Natural killer cell treated with Interleukin-12 subunit alpha and Interleukin-12 subunit beta and Interleukin-15 and Interleukin-18, amount 100 ng/mL, for 72 hours (primary cell): ENCODE measurements at regions not wholly inside any gene's neighbourhood (a gene's known extent, or its start where the extent isn't known, plus 50 kb on each side); places are given as distances from the start of the nearest gene placed in this dataset.

Experiments used
- ATAC-seq, 2 donors: fragments of 150-1000 bp; cut with Tn5 transposase in 1 of 2; sonication (Bioruptor Pico), chemical (Tn5 transposase) in 1 of 2; 2 replicates each; pipeline ENCODE4 v1.10.0; 2021
- DNase-seq: peaks from one replicate; pipeline ENCODE4 v3.0.0; 2022; ENCODE audit warnings: low spot score
- H3K27ac Mint-ChIP-seq, 2 donors: 1 replicate in 1 of 2; 2 replicates in 1 of 2; pipeline ENCODE4 v1.8.0; 2022; ENCODE audit warnings: mixed read lengths in 2 of 2, mild to moderate bottlenecking in 1 of 2, moderate library complexity in 1 of 2
- H3K27me3 Mint-ChIP-seq, 2 donors: 1 replicate in 1 of 2; 2 replicates in 1 of 2; pipeline ENCODE4 v1.8.0; 2022; ENCODE audit warnings: mixed read lengths in 2 of 2
- H3K36me3 Mint-ChIP-seq: one replicate; pipeline ENCODE4 v1.8.0; 2022; ENCODE audit warnings: mixed read lengths
- H3K4me1 Mint-ChIP-seq, 2 donors: 1 replicate in 1 of 2; 2 replicates in 1 of 2; pipeline ENCODE4 v1.8.0; 2022; ENCODE audit warnings: low read depth in 2 of 2, mixed read lengths in 2 of 2, mild to moderate bottlenecking in 1 of 2
- H3K4me3 Mint-ChIP-seq: one replicate; pipeline ENCODE4 v1.8.0; 2022; ENCODE audit warnings: mixed read lengths
- H3K9me3 Mint-ChIP-seq: 2 replicates; pipeline ENCODE4 v1.8.0; 2022; ENCODE audit warnings: mixed read lengths

- no peak overlapping the region for H3K4me3 Mint-ChIP-seq
- no peaks in the 10 kb centered on the region for H3K27me3 Mint-ChIP-seq
- ATAC-seq: no peak
- H3K4me1 Mint-ChIP-seq: no peaks in the 10 kb centered on the region
- H3K36me3 Mint-ChIP-seq: no peaks in the 10 kb centered on the region
- no peaks in the 10 kb centered on the region for H3K9me3 Mint-ChIP-seq
- DNase-seq: no peak
- H3K27ac Mint-ChIP-seq: no peak overlapping the region
Measured at GRCh38 chr4:81621490-81621889, 149.8 kb upstream of the RASGEF1B start.

- no peak overlapping the region for H3K27ac Mint-ChIP-seq
- H3K4me1 Mint-ChIP-seq: no peaks in the 10 kb centered on the region
- no peaks in the 10 kb centered on the region for H3K27me3 Mint-ChIP-seq
- ATAC-seq (no peak), DNase-seq (no peak)
- H3K9me3 Mint-ChIP-seq: no peaks in the 10 kb centered on the region
- H3K4me3 Mint-ChIP-seq: no peak overlapping the region
- H3K36me3 Mint-ChIP-seq: no peaks in the 10 kb centered on the region
Measured at GRCh38 chr4:81620442-81620841, 148.7 kb upstream of the RASGEF1B start.

GRCh38 chr4:81617545-81617944 lies 145.8 kb upstream of the RASGEF1B start:
- Mint-ChIP-seq H3K4me1 (no peaks in the 10 kb centered on the region), H3K27me3 (no peaks in the 10 kb centered on the region), H3K27ac (no peak overlapping the region), H3K4me3 (no peak overlapping the region), H3K36me3 (no peaks in the 10 kb centered on the region), H3K9me3 (no peaks in the 10 kb centered on the region)
- DNase-seq (no peak), ATAC-seq (no peak)

- no peak for DNase-seq
- Mint-ChIP-seq H3K4me3 (no peak overlapping the region), H3K4me1 (peaks cover 4 to 5% of the 10 kb centered on the region in 2 donors), H3K27ac (no peak overlapping the region), H3K36me3 (no peaks in the 10 kb centered on the region), H3K27me3 (peaks cover 0 to 3% of the 10 kb centered on the region in 2 donors), H3K9me3 (no peaks in the 10 kb centered on the region)
- no peak for ATAC-seq
Measured at GRCh38 chr4:81611221-81611620, 139.5 kb upstream of the RASGEF1B start.

- ATAC-seq (no peak), DNase-seq (no peak)
- H3K4me3 Mint-ChIP-seq: no peak overlapping the region
Measured at GRCh38 chr4:81609844-81610243, 138.1 kb upstream of the RASGEF1B start.

GRCh38 chr4:81607950-81608349 lies 136.2 kb upstream of the RASGEF1B start:
- H3K9me3 Mint-ChIP-seq: no peaks in the 10 kb centered on the region
- peaks cover 4 to 5% of the 10 kb centered on the region in 2 donors for H3K4me1 Mint-ChIP-seq
- no peak for ATAC-seq

More at GRCh38 chr4:81609844-81610243, 138.1 kb upstream of the RASGEF1B start:
- H3K36me3 Mint-ChIP-seq: no peaks in the 10 kb centered on the region
- H3K27ac Mint-ChIP-seq: no peak overlapping the region
- H3K4me1 Mint-ChIP-seq: peaks cover 4 to 5% of the 10 kb centered on the region in 2 donors
- H3K9me3 Mint-ChIP-seq: no peaks in the 10 kb centered on the region
- H3K27me3 Mint-ChIP-seq: peaks cover 0 to 3% of the 10 kb centered on the region in 2 donors

GRCh38 chr4:81606801-81607501 lies 135.2 kb upstream of the RASGEF1B start:
- ATAC-seq: no peak

More at GRCh38 chr4:81607950-81608349, 136.2 kb upstream of the RASGEF1B start:
- no peak overlapping the region for H3K4me3 Mint-ChIP-seq
- H3K36me3 Mint-ChIP-seq: no peaks in the 10 kb centered on the region
- DNase-seq: no peak
- H3K27ac Mint-ChIP-seq: no peak overlapping the region
- peaks cover 0 to 3% of the 10 kb centered on the region in 2 donors for H3K27me3 Mint-ChIP-seq

GRCh38 chr4:81606166-81606565 lies 134.5 kb upstream of the RASGEF1B start:
- peaks cover 6 to 7% of the 10 kb centered on the region in 2 donors for H3K27me3 Mint-ChIP-seq
- DNase-seq: no peak
- ATAC-seq: no peak
- H3K36me3 Mint-ChIP-seq: no peaks in the 10 kb centered on the region
- H3K4me3 Mint-ChIP-seq: no peak overlapping the region
- no peak overlapping the region for H3K27ac Mint-ChIP-seq
- H3K9me3 Mint-ChIP-seq: no peaks in the 10 kb centered on the region
- H3K4me1 Mint-ChIP-seq: peaks cover 4 to 5% of the 10 kb centered on the region in 2 donors

More at GRCh38 chr4:81606801-81607501, 135.2 kb upstream of the RASGEF1B start:
- Mint-ChIP-seq H3K4me1 (peaks cover 4 to 5% of the 10 kb centered on the region in 2 donors), H3K27ac (peak overlapping the region in 1 of 2 donors; percentile 3), H3K4me3 (no peak overlapping the region), H3K9me3 (no peaks in the 10 kb centered on the region), H3K36me3 (no peaks in the 10 kb centered on the region), H3K27me3 (peaks cover 6 to 7% of the 10 kb centered on the region in 2 donors)
- DNase-seq: no peak

- Mint-ChIP-seq H3K4me3 (no peak overlapping the region), H3K27me3 (peaks cover 5 to 8% of the 10 kb centered on the region in 2 donors), H3K27ac (no peak overlapping the region), H3K36me3 (no peaks in the 10 kb centered on the region), H3K9me3 (no peaks in the 10 kb centered on the region), H3K4me1 (peaks cover 4 to 5% of the 10 kb centered on the region in 2 donors)
- DNase-seq: no peak
- no peak for ATAC-seq
Measured at GRCh38 chr4:81605271-81605670, 133.6 kb upstream of the RASGEF1B start.

GRCh38 chr4:81604683-81605218 lies 133.0 kb upstream of the RASGEF1B start:
- Mint-ChIP-seq H3K27ac (peak overlapping the region in 1 of 2 donors; percentile 15), H3K9me3 (no peaks in the 10 kb centered on the region), H3K27me3 (peaks cover 9 to 13% of the 10 kb centered on the region in 2 donors), H3K4me3 (no peak overlapping the region), H3K36me3 (no peaks in the 10 kb centered on the region), H3K4me1 (peaks cover 5 to 7% of the 10 kb centered on the region in 2 donors)
- no peak for DNase-seq
- ATAC-seq: no peak

- no peak for ATAC-seq
- H3K36me3 Mint-ChIP-seq: no peaks in the 10 kb centered on the region
- no peaks in the 10 kb centered on the region for H3K9me3 Mint-ChIP-seq
- DNase-seq: no peak
- H3K4me1 Mint-ChIP-seq: peaks cover 5 to 7% of the 10 kb centered on the region in 2 donors
- peaks cover 9 to 15% of the 10 kb centered on the region in 2 donors for H3K27me3 Mint-ChIP-seq
- no peak overlapping the region for H3K27ac Mint-ChIP-seq
- no peak overlapping the region for H3K4me3 Mint-ChIP-seq
Measured at GRCh38 chr4:81602854-81603253, 131.1 kb upstream of the RASGEF1B start.

GRCh38 chr4:81601358-81601694 lies 129.6 kb upstream of the RASGEF1B start:
- Mint-ChIP-seq H3K27me3 (peaks cover 9 to 15% of the 10 kb centered on the region in 2 donors), H3K4me1 (peaks cover 0 to 3% of the 10 kb centered on the region in 2 donors)

GRCh38 chr4:81600520-81601357 lies 129.0 kb upstream of the RASGEF1B start:
- DNase-seq (no peak), ATAC-seq (peak in 1 of 2 donors; percentile 17)
- Mint-ChIP-seq H3K4me3 (no peak overlapping the region), H3K27ac (no peak overlapping the region), H3K27me3 (peaks cover 9 to 15% of the 10 kb centered on the region in 2 donors), H3K4me1 (peaks cover 0 to 3% of the 10 kb centered on the region in 2 donors), H3K36me3 (no peaks in the 10 kb centered on the region), H3K9me3 (no peaks in the 10 kb centered on the region)

More at GRCh38 chr4:81601358-81601694, 129.6 kb upstream of the RASGEF1B start:
- ATAC-seq (no peak), DNase-seq (no peak)
- Mint-ChIP-seq H3K36me3 (no peaks in the 10 kb centered on the region), H3K9me3 (no peaks in the 10 kb centered on the region), H3K27ac (no peak overlapping the region), H3K4me3 (no peak overlapping the region)
